Fibroblast of lung (primary cell): ENCODE measurements at regions not wholly inside any gene's neighbourhood (a gene's known extent, or its start where the extent isn't known, plus 50 kb on each side); places are given as distances from the start of the nearest gene placed in this dataset.

Source experiments
- DNase-seq, 2 donors: peaks; one replicate each; pipeline versions ENCODE4 v3.0.0 to v3.0.0-alpha.2; 2010; ENCODE audit warnings: low read depth in 2 of 2
- H2AFZ ChIP-seq: 2 replicates; pipeline ENCODE4 v1.5.1; 2012; ENCODE audit warnings: low read length, control low read depth, inconsistent platforms
- H3K27ac ChIP-seq: 2 replicates; pipeline ENCODE4 v1.5.1; 2011; ENCODE audit warnings: low read length, control low read depth; ENCODE audit not compliant: insufficient read depth
- H3K27me3 ChIP-seq: 2 replicates; pipeline ENCODE4 v1.5.1; 2011; ENCODE audit warnings: mild to moderate bottlenecking, low read length; ENCODE audit not compliant: control insufficient read depth, insufficient read depth
- H3K36me3 ChIP-seq: 2 replicates; pipeline ENCODE4 v1.5.1; 2011; ENCODE audit warnings: low read length; ENCODE audit not compliant: control insufficient read depth, insufficient read depth
- H3K4me1 ChIP-seq: 2 replicates; pipeline ENCODE4 v1.5.1; 2011; ENCODE audit warnings: low read length; ENCODE audit not compliant: control insufficient read depth, insufficient read depth; ENCODE audit errors: extremely low read depth
- H3K4me2 ChIP-seq: 2 replicates; pipeline ENCODE4 v1.5.1; 2011; ENCODE audit warnings: low read length, control low read depth; ENCODE audit not compliant: insufficient read depth; ENCODE audit errors: extremely low read depth
- H3K4me3 ChIP-seq, 4 experiments: fragments of 200-600 bp in 1 of 4; sonication (generic) in 1 of 4; replicated peaks in 1 of 4; 2 replicates each; pipeline ENCODE4 v1.5.1; 2011 to 2016; ENCODE audit warnings: low read length in 4 of 4, low read depth in 3 of 4, mild to moderate bottlenecking in 3 of 4, control low read depth in 2 of 4, inconsistent platforms in 1 of 4, mixed read lengths in 1 of 4; ENCODE audit not compliant: insufficient read depth in 1 of 4; ENCODE audit errors: control extremely low read depth in 1 of 4
- H3K79me2 ChIP-seq: 2 replicates; pipeline ENCODE4 v1.5.1; 2012; ENCODE audit warnings: mild to moderate bottlenecking, low read length, inconsistent platforms; ENCODE audit not compliant: control insufficient read depth, insufficient read depth
- H3K9ac ChIP-seq: 2 replicates; pipeline ENCODE4 v1.5.1; 2011; ENCODE audit warnings: mild to moderate bottlenecking, low read length, control low read depth; ENCODE audit not compliant: insufficient read depth
- H3K9me3 ChIP-seq: 2 replicates; pipeline ENCODE4 v1.5.1; 2012; ENCODE audit warnings: low read depth, low read length; ENCODE audit not compliant: control insufficient read depth, insufficient read depth
- H4K20me1 ChIP-seq: 2 replicates; pipeline ENCODE4 v1.5.1; 2011; ENCODE audit warnings: low read length; ENCODE audit not compliant: control insufficient read depth, insufficient read depth; ENCODE audit errors: extremely low read depth
- CTCF ChIP-seq, 2 donors: IDR thresholded peaks in 1 of 2; conservative IDR thresholded peaks in 1 of 2; 1 replicate in 1 of 2; 2 replicates in 1 of 2; pipeline ENCODE4 v1.5.1; 2011 to 2012; ENCODE audit warnings: low read length in 2 of 2, control low read depth in 1 of 2, inconsistent platforms in 1 of 2, low read depth in 1 of 2, mild to moderate bottlenecking in 1 of 2
- EZH2 ChIP-seq: IDR thresholded peaks from 2 replicates; pipeline ENCODE4 v1.5.1; 2012; ENCODE audit warnings: low read length, control low read depth, mild to moderate bottlenecking; ENCODE audit errors: missing control alignments

- Histone ChIP-seq H3K27ac (no peak overlapping the region), H3K9me3 (no peaks in the 10 kb centered on the region), H3K4me3 (no peak overlapping the region), H3K4me1 (no peaks in the 10 kb centered on the region), H4K20me1 (no peaks in the 10 kb centered on the region), H3K79me2 (no peaks in the 10 kb centered on the region), H3K27me3 (no peaks in the 10 kb centered on the region), H3K36me3 (no peaks in the 10 kb centered on the region), H3K9ac (no peak overlapping the region), H3K4me2 (no peak overlapping the region), H2AFZ (no peak overlapping the region)
- DNase-seq: no peak
- TF ChIP-seq EZH2 (no peak), CTCF (conservative IDR thresholded peaks at IDR 0.05 in 1 of 2, IDR thresholded peaks at IDR 0.05 in 1 of 2; ENCODE audit: low read depth in 1 of 2, low read length in 2 of 2) (no peak)
These were observed 274.4 kb downstream of the MATN1 start for GRCh38 chr1:30449003-30449402.

DNA sequence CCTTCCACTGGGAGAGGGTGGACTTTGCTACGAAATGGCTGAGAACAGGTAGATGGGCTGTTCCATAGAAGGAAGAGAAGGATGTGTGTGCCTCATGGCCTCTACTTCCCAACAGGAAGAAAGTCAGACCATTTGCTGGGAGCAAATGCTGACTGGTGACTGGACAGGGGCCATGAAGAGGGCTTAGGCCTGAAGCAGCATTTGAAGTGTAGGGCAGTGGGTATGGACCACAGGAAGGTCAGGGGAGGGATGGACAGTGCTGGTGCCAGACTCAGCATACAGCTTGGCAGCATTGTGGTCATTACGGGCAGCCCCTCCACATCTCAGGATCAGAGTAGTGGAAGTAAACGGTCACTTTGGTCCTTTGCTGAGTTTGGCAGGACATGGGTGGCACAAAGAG lies 275.7 kb downstream of the MATN1 start:
- Histone ChIP-seq H3K9ac (no peak overlapping the region), H3K4me1 (no peaks in the 10 kb centered on the region), H2AFZ (no peak overlapping the region), H3K4me3 (no peak overlapping the region), H4K20me1 (no peaks in the 10 kb centered on the region), H3K27ac (no peak overlapping the region), H3K4me2 (no peak overlapping the region), H3K36me3 (no peaks in the 10 kb centered on the region), H3K79me2 (no peaks in the 10 kb centered on the region), H3K27me3 (no peaks in the 10 kb centered on the region), H3K9me3 (no peaks in the 10 kb centered on the region)
- no peak for TF ChIP-seq EZH2
- TF ChIP-seq CTCF (conservative IDR thresholded peaks at IDR 0.05 in 1 of 2, IDR thresholded peaks at IDR 0.05 in 1 of 2; ENCODE audit: low read depth in 1 of 2, low read length in 2 of 2): no peak
- DNase-seq: no peak

GRCh38 chr1:30447080-30447479 lies 276.3 kb downstream of the MATN1 start:
- TF ChIP-seq CTCF (conservative IDR thresholded peaks at IDR 0.05 in 1 of 2, IDR thresholded peaks at IDR 0.05 in 1 of 2; ENCODE audit: low read depth in 1 of 2, low read length in 2 of 2) (no peak), EZH2 (no peak)

More at GRCh38 chr1:30447080-30447479, 276.3 kb downstream of the MATN1 start:
- no peak for DNase-seq
- Histone ChIP-seq H3K27me3 (no peaks in the 10 kb centered on the region), H3K4me1 (no peaks in the 10 kb centered on the region), H3K36me3 (no peaks in the 10 kb centered on the region), H3K4me3 (no peak overlapping the region), H3K9ac (no peak overlapping the region), H2AFZ (no peak overlapping the region), H3K27ac (no peak overlapping the region), H3K4me2 (no peak overlapping the region), H3K79me2 (no peaks in the 10 kb centered on the region), H3K9me3 (no peaks in the 10 kb centered on the region), H4K20me1 (no peaks in the 10 kb centered on the region)
